Ishikawa (cell line): ENCODE measurements at regions not wholly inside any gene's neighbourhood (a gene's known extent, or its start where the extent isn't known, plus 50 kb on each side); places are given as distances from the start of the nearest gene placed in this dataset.

Experiments used
- CEBPB ChIP-seq: IDR thresholded peaks from 2 replicates; pipeline ENCODE4 v1.6.1; 2012
- CREB1 ChIP-seq: IDR thresholded peaks from 2 replicates; pipeline ENCODE4 v1.6.1; 2012; ENCODE audit warnings: low read depth
- EP300 ChIP-seq: IDR thresholded peaks from 2 replicates; pipeline ENCODE4 v1.6.1; 2012; ENCODE audit warnings: borderline replicate concordance
- FOXM1 ChIP-seq: IDR thresholded peaks from 2 replicates; pipeline ENCODE4 v1.6.1; 2012; ENCODE audit warnings: low read depth, borderline replicate concordance
- RAD21 ChIP-seq: IDR thresholded peaks from 2 replicates; pipeline ENCODE4 v1.6.1; 2012; ENCODE audit warnings: low read depth
- TAF1 ChIP-seq: IDR thresholded peaks from 2 replicates; pipeline ENCODE4 v1.6.1; 2012; ENCODE audit warnings: low read depth, mild to moderate bottlenecking
- TCF12 ChIP-seq: IDR thresholded peaks from 2 replicates; pipeline ENCODE4 v1.6.1; 2012; ENCODE audit warnings: low read depth
- TEAD4 ChIP-seq: IDR thresholded peaks from 2 replicates; pipeline ENCODE4 v1.6.1; 2012
- TF ChIP-seq, protein P1 (sequence below): IDR thresholded peaks from 2 replicates; pipeline ENCODE4 v1.6.1; 2012
- TF ChIP-seq, protein P2 (sequence below): IDR thresholded peaks from 2 replicates; pipeline ENCODE4 v1.6.1; 2012; ENCODE audit warnings: low read depth, mild to moderate bottlenecking

DNA sequence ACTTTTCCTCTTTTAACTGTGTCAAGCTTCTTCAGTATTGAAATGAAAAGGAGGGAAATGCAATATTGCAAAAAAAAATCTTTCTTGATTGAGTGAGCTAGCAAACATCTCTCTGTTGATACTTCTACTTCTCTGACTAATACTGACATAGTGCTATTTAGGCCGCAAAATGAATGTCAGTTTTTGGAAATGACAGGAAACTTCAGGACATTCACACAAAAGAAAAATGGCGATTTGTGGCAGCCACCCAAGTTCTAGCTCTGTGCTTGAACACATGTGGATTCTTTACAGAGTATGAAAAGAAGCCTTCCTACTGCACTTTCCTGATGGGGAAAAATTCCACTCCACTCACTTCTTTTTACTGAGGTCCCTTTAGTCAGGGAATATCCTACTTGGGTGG is 486.8 kb upstream of the ALCAM start:
- TF ChIP-seq TAF1: no peak
- no peak for TF ChIP-seq EP300
- no peak for TF ChIP-seq CEBPB
- TF ChIP-seq CREB1: no peak
- TF ChIP-seq, protein P1, sequence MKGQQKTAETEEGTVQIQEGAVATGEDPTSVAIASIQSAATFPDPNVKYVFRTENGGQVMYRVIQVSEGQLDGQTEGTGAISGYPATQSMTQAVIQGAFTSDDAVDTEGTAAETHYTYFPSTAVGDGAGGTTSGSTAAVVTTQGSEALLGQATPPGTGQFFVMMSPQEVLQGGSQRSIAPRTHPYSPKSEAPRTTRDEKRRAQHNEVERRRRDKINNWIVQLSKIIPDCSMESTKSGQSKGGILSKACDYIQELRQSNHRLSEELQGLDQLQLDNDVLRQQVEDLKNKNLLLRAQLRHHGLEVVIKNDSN: no peak
- no peak for TF ChIP-seq RAD21
- TF ChIP-seq TCF12: no peak
- TF ChIP-seq, protein P2, sequence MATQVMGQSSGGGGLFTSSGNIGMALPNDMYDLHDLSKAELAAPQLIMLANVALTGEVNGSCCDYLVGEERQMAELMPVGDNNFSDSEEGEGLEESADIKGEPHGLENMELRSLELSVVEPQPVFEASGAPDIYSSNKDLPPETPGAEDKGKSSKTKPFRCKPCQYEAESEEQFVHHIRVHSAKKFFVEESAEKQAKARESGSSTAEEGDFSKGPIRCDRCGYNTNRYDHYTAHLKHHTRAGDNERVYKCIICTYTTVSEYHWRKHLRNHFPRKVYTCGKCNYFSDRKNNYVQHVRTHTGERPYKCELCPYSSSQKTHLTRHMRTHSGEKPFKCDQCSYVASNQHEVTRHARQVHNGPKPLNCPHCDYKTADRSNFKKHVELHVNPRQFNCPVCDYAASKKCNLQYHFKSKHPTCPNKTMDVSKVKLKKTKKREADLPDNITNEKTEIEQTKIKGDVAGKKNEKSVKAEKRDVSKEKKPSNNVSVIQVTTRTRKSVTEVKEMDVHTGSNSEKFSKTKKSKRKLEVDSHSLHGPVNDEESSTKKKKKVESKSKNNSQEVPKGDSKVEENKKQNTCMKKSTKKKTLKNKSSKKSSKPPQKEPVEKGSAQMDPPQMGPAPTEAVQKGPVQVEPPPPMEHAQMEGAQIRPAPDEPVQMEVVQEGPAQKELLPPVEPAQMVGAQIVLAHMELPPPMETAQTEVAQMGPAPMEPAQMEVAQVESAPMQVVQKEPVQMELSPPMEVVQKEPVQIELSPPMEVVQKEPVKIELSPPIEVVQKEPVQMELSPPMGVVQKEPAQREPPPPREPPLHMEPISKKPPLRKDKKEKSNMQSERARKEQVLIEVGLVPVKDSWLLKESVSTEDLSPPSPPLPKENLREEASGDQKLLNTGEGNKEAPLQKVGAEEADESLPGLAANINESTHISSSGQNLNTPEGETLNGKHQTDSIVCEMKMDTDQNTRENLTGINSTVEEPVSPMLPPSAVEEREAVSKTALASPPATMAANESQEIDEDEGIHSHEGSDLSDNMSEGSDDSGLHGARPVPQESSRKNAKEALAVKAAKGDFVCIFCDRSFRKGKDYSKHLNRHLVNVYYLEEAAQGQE: no peak
- TF ChIP-seq TEAD4: no peak
- no peak for TF ChIP-seq FOXM1
